ENCODE measurements at regions not wholly inside any gene's neighbourhood (a gene's known extent, or its start where the extent isn't known, plus 50 kb on each side); places are given as distances from the start of the nearest gene placed in this dataset.

GRCh38 chr2:204023088-204023487, 86.5 kb downstream of the ICOS start:
- no peak for TF ChIP-seq CTCF (IDR thresholded peaks at IDR 0.05)
- no peak for TF ChIP-seq POLR2A (IDR thresholded peaks at IDR 0.05)

Data from right lobe of liver (tissue), 4 donors.